Nephron (organoid): ENCODE measurements at regions not wholly inside any gene's neighbourhood (a gene's known extent, or its start where the extent isn't known, plus 50 kb on each side); places are given as distances from the start of the nearest gene placed in this dataset.

ENCODE experiments used
- H3K27ac Mint-ChIP-seq, 3 experiments: 2 replicates each; pipeline ENCODE4 v1.8.0; 2020; ENCODE audit warnings: mixed read lengths in 3 of 3, mild to moderate bottlenecking in 2 of 3, moderate library complexity in 1 of 3
- H3K27me3 Mint-ChIP-seq: 2 replicates; pipeline ENCODE4 v1.8.0; 2021; ENCODE audit warnings: low read depth, mild to moderate bottlenecking, moderate library complexity, mixed read lengths
- H3K36me3 Mint-ChIP-seq: 2 replicates; pipeline ENCODE4 v1.8.0; 2020; ENCODE audit warnings: low read depth, mixed read lengths
- H3K4me1 Mint-ChIP-seq: 2 replicates; pipeline ENCODE4 v1.8.0; 2020; ENCODE audit warnings: mixed read lengths
- H3K4me3 Mint-ChIP-seq, 3 experiments: 2 replicates each; pipeline ENCODE4 v1.8.0; 2020; ENCODE audit warnings: mild to moderate bottlenecking in 3 of 3, mixed read lengths in 3 of 3, moderate library complexity in 2 of 3
- H3K9me3 Mint-ChIP-seq: 2 replicates; pipeline ENCODE4 v1.8.0; 2020; ENCODE audit warnings: mixed read lengths
- TF ChIP-seq, protein P1 (sequence below), 3 experiments: fragments of 200-600 bp; sonication (generic); IDR thresholded peaks; one replicate each; pipeline ENCODE4 v1.5.0; 2021; ENCODE audit warnings: antibody characterized with exemption in 3 of 3; ENCODE audit not compliant: unreplicated experiment in 3 of 3

DNA sequence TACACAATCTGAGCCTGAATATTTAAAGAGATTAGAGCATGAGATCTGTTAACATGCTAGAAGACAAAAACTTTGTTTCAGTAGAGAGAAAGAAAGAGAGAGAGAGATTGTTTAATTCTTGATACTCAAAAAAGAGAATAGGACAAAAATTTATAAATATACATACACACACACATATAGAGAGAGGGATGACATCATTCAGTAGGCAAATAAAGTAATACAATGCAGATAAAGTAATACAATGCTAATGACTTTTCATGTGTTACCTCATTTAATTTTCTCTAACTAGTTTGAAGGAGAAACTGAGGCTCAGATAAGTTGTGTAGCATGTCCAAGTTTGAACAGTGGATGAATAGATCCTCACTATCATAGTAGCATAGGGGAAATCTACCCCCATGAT lies 286.4 kb downstream of the CMPK2 start:
- Mint-ChIP-seq H3K9me3 (no peaks in the 10 kb centered on the region), H3K27ac (no peak overlapping the region), H3K27me3 (peaks cover 4% of the 10 kb centered on the region), H3K36me3 (no peaks in the 10 kb centered on the region), H3K4me1 (no peaks in the 10 kb centered on the region), H3K4me3 (no peak overlapping the region)
- TF ChIP-seq, protein P1, sequence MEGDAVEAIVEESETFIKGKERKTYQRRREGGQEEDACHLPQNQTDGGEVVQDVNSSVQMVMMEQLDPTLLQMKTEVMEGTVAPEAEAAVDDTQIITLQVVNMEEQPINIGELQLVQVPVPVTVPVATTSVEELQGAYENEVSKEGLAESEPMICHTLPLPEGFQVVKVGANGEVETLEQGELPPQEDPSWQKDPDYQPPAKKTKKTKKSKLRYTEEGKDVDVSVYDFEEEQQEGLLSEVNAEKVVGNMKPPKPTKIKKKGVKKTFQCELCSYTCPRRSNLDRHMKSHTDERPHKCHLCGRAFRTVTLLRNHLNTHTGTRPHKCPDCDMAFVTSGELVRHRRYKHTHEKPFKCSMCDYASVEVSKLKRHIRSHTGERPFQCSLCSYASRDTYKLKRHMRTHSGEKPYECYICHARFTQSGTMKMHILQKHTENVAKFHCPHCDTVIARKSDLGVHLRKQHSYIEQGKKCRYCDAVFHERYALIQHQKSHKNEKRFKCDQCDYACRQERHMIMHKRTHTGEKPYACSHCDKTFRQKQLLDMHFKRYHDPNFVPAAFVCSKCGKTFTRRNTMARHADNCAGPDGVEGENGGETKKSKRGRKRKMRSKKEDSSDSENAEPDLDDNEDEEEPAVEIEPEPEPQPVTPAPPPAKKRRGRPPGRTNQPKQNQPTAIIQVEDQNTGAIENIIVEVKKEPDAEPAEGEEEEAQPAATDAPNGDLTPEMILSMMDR (IDR thresholded peaks at IDR 0.05; ENCODE audit: unreplicated experiment in 3 of 3), result no peak

DNA sequence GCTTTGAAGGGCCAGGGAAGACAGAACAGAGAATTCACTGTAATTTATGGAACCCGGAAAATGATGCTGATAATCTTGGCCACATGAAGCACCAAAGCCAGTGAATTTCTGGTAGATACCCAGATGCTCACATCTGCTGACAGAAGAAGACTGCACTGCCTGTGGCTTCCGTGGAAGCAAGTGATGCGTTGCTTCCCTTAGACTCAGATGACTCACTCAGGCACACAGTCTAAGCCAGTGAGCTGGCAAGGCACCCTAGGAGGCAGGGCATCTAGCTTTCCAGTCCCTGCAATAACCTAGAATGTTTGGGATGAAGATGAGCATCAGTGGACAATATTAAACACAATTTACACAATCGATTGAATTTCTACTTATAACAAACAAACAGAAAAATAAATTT lies 284.7 kb downstream of the CMPK2 start:
- Mint-ChIP-seq H3K4me1 (no peaks in the 10 kb centered on the region), H3K27me3 (peaks cover 4% of the 10 kb centered on the region), H3K9me3 (peaks cover 3% of the 10 kb centered on the region), H3K4me3 (no peak overlapping the region), H3K27ac (no peak overlapping the region), H3K36me3 (no peaks in the 10 kb centered on the region)
- TF ChIP-seq, protein P1 (IDR thresholded peaks at IDR 0.05; ENCODE audit: unreplicated experiment in 3 of 3), result no peak

GRCh38 chr2:6589150-6589549 lies 276.6 kb downstream of the CMPK2 start:
- no peak overlapping the region for H3K4me3 Mint-ChIP-seq
- peaks cover 3% of the 10 kb centered on the region for H3K9me3 Mint-ChIP-seq

GRCh38 chr2:6590442-6590841 lies 275.3 kb downstream of the CMPK2 start:
- Mint-ChIP-seq H3K27me3 (no peaks in the 10 kb centered on the region), H3K27ac (no peak overlapping the region), H3K4me1 (no peaks in the 10 kb centered on the region), H3K4me3 (no peak overlapping the region), H3K9me3 (peaks cover 3% of the 10 kb centered on the region), H3K36me3 (no peaks in the 10 kb centered on the region)
- TF ChIP-seq, protein P1 (IDR thresholded peaks at IDR 0.05; ENCODE audit: unreplicated experiment in 3 of 3), result no peak

More at GRCh38 chr2:6589150-6589549, 276.6 kb downstream of the CMPK2 start:
- no peaks in the 10 kb centered on the region for H3K27me3 Mint-ChIP-seq
- TF ChIP-seq, protein P1 (IDR thresholded peaks at IDR 0.05; ENCODE audit: unreplicated experiment in 3 of 3), result no peak
- no peak overlapping the region for H3K27ac Mint-ChIP-seq
- H3K4me1 Mint-ChIP-seq, result no peaks in the 10 kb centered on the region
- H3K36me3 Mint-ChIP-seq, result no peaks in the 10 kb centered on the region

DNA sequence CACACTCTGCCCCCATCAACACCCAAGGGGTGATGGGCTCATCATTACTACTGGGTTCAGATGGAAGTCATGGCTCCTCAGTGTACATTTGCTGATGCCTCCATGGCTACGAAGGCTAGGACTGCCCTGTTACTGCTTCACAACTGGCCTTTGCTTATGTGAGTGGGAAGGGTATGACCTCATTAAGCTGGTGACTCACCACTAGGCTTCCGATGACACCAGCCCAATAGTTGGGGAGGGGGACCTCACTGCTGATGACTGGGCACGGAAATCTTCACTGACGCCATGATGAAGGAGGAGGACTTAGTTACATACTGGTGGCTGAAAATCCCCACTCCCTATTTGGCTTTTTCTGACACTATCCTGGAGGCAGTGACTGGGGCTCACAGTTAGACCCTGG lies 263.2 kb downstream of the CMPK2 start:
- Mint-ChIP-seq H3K27me3 (peaks cover 5% of the 10 kb centered on the region), H3K36me3 (peaks cover 3% of the 10 kb centered on the region), H3K4me1 (no peaks in the 10 kb centered on the region), H3K4me3 (no peak overlapping the region), H3K27ac (no peak overlapping the region), H3K9me3 (peaks cover 9% of the 10 kb centered on the region)
- TF ChIP-seq, protein P1 (IDR thresholded peaks at IDR 0.05; ENCODE audit: unreplicated experiment in 3 of 3), result no peak

DNA sequence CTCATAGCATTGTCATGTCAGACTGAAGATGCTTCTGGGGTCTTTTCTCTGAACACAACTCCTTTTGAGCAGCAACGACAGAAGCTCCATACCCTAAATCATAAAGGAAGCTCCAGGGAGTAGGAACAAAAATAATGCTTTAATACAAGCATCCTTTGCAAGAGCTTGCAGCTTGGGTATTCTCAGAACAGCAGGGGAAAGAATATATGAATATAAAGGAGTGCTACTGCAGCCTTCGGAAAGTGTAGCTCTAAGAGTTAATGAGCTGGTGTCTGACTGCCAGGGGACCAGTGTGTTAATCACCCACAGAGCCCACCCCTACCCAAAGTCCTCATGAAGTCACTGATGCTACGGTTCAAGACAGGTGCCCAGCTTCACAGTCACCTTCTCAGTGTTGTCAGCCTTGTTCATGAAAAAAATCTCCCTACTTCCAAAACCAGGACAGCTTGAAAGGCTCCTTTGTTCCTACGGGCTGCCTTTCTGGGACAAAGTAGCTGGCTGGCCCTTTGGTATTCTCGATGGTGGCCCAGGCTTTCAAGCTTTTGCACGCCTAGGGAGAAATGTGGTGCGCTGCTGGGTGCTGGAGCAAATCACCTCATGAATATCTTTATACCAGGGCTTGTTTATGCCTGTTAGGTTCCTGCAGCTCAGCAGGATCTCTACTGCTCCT lies 259.7 kb downstream of the CMPK2 start:
- peaks cover 18% of the 10 kb centered on the region for H3K9me3 Mint-ChIP-seq
- TF ChIP-seq, protein P1 (IDR thresholded peaks at IDR 0.05; ENCODE audit: unreplicated experiment in 3 of 3), result no peak
- no peaks in the 10 kb centered on the region for H3K27me3 Mint-ChIP-seq
- no peak overlapping the region for H3K4me3 Mint-ChIP-seq
- peaks cover 3% of the 10 kb centered on the region for H3K36me3 Mint-ChIP-seq
- H3K27ac Mint-ChIP-seq, result no peak overlapping the region
- H3K4me1 Mint-ChIP-seq, result no peaks in the 10 kb centered on the region
